Liver (tissue), 3 donors: ENCODE measurements at regions not wholly inside any gene's neighbourhood (a gene's known extent, or its start where the extent isn't known, plus 50 kb on each side); places are given as distances from the start of the nearest gene placed in this dataset.
A peak's percentile ranks its signal among the peaks of the same experiment; 100 is the strongest.

Experiments used
- ATF3 ChIP-seq: IDR thresholded peaks from 2 replicates; pipeline ENCODE4 v1.6.1; 2016; ENCODE audit warnings: antibody characterized with exemption
- CTCF ChIP-seq: fragments of 150-350 bp; IDR thresholded peaks from 2 replicates; pipeline ENCODE4 v1.5.1; 2017; ENCODE audit warnings: improper control_type of control experiment, low read depth, low read length; ENCODE audit not compliant: missing input control
- HNF4G ChIP-seq: IDR thresholded peaks from 2 replicates; pipeline ENCODE4 v1.6.1; 2016; ENCODE audit warnings: antibody characterized with exemption
- RAD21 ChIP-seq, 2 donors: IDR thresholded peaks; 2 replicates each; pipeline ENCODE4 v1.6.1; 2016; ENCODE audit warnings: antibody characterized with exemption in 2 of 2, mild to moderate bottlenecking in 2 of 2
- REST ChIP-seq: IDR thresholded peaks from 2 replicates; pipeline ENCODE4 v1.6.1; 2016; ENCODE audit warnings: antibody characterized with exemption, mild to moderate bottlenecking
- RXRA ChIP-seq, 2 donors: IDR thresholded peaks; 2 replicates each; pipeline ENCODE4 v1.6.1; 2017 to 2018; ENCODE audit warnings: antibody characterized with exemption in 2 of 2, mild to moderate bottlenecking in 1 of 2
- YY1 ChIP-seq: IDR thresholded peaks from 2 replicates; pipeline ENCODE4 v1.6.1; 2016; ENCODE audit warnings: antibody characterized with exemption, mild to moderate bottlenecking
- donor health status: healthy.
- donor health status: healthy.

- TF ChIP-seq CTCF (no peak), RXRA (IDR thresholded peaks at IDR 0.05) (peak; percentile 61 to 82), RAD21 (IDR thresholded peaks at IDR 0.05) (peak in 1 of 2 donors; percentile 11), REST (peak; percentile 50), HNF4G (no peak), ATF3 (no peak), YY1 (peak; percentile 65)
Observed at GRCh38 chr4:175539498-175539897, 272.6 kb downstream of the GPM6A start.
